HT-29 (cell line): ENCODE measurements at regions not wholly inside any gene's neighbourhood (a gene's known extent, or its start where the extent isn't known, plus 50 kb on each side); places are given as distances from the start of the nearest gene placed in this dataset.
A peak's percentile ranks its signal among the peaks of the same experiment; 100 is the strongest.

Experiments used
- DNase-seq: peaks from one replicate; pipeline ENCODE4 v3.0.0-alpha.2; 2015; ENCODE audit warnings: low spot score

DNA sequence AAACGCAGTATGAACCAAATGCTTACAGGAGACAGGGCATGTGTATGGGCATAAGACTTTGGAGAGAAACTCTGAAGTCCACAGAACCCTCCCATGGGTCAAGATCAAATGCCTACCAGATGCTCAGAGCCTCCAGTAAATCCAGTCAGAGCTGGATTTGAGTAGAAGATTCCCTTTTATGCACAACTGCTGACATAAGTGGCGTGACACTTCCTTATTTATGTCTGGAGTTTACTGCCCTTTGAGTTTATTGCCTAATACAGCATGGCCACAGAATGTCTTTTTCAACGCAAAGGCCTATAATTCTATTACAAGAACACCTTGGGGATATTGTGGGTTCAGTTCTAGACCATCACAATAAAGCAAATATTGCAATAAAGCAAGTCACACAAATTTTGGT lies 220.0 kb upstream of the FOXQ1 start:
- no peak for DNase-seq

DNA sequence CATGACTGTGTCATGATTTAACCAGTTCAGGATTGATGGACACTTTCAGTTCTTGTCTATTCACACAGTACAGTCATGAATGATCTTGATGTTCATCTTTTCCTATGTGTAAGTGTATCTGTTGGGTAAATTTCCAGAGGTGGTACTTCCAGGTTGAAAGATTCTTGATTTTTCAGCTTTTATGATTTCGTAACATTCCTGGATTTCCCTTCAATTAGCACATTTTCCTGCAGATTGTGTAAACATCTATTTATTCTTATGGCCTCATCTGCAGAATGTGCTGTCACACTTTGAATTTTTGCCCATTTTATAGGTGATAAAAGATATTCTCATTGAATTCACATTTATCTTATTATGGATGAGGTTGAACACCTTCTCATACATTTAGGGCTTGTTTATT lies 222.0 kb upstream of the FOXQ1 start:
- no peak for DNase-seq

DNA sequence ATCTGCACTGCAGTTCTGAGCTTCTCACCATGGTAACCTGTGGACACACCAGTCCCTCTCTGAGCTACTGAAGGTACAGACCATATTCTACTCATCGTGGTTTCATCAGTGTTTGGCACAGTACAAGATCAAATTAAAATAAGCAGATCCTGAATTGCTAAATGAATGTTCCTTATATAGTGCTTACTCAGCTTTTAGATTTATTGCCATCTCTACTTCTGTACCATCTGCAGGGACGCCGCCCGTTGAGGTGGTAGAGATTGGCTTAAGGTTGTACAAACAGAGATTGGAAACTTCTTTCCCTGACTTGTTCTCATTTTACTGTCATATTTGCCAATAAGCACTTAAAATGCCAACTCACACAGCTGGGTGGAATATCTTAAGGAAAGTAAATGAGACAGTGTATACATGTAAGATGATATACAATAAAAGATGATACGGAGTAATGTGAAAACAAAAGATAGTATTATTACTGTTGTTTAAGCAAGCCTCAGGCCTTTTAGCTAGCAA lies 223.4 kb upstream of the FOXQ1 start:
- DNase-seq = peak; percentile 87

DNA sequence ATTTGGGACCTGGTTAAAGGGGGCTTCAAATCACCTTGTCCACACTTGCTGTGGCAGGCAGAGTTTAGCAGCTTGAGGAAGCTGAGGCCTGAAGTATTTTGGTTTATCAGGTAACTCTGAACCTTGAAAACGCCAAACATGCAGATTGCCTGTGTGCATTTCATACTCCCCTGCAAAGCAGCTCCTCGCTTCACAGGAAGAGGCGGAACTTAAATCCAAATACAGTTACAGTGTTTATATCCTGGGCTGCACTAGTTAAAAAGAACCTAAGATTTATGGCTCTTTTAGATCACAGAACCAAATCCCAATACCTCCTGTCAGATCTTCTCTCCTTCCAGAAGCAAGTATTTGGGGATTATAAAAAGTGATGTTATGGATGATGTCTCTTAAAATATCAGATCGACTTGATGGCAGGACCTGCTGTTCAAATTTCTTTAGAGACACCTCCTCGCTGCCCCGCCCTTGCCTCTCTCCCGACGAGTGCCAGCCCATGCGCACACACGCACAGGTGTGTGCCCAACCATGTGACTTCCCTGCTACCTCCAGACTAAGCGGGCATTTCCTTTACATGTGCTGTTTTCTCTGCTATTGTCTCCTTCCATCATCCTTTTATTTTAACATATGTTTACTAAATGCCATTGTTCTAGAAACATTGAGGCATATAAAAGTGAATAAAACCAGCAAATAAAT lies 224.6 kb upstream of the FOXQ1 start:
- peak; percentile 78 for DNase-seq

DNA sequence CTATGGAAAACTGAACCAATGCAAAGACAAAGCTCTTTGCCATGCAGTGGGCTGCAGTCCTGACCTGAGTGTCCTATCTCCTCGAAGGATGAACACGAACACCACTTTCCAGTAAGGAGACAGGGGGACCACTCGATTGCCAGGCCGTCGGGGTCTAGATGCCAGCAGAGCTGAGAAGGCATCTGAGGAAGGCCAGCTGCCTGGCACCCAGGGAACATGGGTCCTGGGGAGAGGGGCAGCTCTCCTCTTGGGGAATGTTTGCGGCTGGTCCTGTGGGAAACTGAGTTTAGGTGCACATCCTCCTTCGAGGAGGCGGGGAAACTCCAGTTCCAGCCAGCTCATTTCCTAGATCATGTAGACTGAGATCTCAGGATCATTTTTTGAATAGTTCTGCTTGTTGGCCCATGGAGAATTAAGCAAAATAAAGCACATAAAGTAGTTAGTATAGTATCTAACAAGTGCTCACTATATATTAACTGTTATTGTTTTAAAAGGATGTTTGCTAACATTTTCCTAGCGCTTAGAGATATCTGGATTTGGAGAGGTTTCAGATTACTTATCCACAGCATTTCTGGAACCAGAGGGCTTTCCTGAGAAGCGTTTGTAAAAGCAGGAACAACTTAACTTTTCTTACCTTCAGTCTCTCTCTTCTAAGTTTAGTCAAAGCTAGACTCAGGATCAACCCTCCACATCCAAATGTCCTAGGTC lies 225.3 kb upstream of the FOXQ1 start:
- no peak for DNase-seq

DNA sequence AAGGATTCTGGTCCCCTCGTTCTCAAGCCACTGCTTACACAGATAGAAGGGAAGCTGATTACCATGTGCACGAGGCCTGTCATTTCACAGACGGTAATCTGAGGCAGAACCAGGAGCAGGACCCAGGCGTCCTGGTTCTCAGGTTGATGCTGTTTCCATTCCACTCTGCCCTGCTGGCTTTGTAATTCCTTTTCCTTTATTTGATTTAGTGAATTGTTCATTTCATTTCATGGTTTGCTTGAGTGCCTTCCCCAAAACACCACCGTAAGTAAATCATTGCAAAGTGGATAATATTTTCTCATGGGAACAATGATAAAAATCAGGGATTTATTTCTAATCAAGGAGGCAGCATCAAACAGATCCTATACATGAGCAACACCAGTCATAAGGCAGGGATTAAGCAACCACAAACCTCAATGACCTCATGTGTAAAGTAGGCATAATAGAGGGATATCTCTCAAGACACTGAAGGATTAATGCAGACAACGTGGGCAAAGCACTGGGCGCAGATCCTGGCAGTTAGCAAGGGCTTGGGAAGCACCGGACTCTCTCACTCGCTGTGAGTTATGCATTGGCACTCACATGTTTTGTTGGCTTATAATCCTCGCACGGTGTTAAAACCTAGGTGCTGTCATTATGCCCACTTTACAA lies 229.5 kb upstream of the FOXQ1 start:
- peak; percentile 76 for DNase-seq

DNA sequence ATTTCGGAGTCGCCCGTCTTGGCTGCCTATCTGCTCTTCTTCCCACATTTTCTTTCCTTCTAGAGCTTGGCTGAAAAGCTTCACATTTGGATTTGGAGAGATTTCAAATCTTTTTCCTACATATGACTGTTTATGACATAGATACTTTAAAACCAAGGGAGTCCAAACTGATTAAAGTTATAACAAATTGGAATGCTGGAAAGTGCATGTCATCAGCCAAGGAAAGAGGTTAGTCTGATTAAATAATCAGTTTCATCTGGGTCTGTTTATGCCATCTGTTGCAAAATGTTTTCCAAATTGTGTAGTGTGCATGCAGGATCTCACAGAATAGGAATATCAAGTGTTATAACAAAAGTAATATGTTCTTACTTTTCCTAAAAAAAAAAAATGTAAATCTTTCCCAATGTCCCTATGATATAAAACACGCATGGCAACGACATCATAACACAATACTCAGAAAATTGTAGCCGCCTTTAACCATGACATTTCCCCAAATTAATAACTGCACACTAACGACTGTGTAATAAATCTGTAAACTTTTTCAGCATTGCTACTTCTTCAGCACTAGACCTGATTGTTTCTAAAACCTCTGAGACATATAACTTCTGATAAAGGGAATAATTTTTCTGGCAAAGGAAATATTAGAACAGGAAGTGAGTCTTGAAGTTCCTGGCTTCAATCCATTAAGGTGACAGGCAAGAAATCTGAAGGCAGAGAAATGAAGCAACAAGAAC lies 230.2 kb upstream of the FOXQ1 start:
- DNase-seq = no peak

DNA sequence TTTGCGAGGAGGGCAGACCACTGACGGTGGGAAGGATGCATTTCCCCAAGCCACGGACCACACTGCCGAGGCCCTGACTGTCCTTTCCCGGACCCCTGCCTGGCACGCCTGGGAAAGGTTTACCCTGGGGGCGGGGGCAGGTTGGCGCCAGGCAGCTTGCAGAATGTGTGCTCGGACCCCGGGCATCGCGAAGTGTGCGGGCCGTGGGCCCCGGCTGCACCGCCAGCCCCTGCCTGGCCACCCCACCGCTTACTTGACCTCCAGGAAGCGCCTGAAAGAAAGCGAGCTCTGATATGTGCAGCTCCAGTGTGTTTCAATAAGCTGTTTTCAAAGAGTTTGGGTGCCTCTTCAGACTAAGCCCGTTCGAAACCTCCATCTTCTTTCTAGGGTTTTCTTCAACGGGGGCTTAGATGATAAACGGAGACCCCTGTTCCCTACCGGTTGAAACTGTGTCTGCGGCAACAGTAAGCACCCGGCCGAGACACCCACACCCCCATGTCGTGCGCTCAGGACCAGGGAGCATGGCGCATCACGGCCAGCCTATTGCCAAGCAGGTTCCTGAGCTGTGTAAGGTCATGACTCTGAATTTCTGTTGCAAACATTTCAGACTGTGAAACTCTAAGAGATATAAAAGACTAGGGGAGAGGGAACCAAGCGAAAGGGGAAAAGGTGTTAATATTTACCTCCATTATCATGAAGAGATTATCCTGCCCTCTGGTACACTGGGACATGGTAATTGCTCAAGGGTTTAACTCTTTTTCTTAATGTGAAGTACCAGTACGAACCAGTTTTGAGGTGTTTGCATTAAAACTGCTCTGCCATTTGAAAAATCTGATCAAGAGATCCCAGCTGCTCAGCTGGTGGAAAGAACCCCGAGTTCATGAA lies 231.2 kb upstream of the FOXQ1 start:
- peak; percentile 63 for DNase-seq

DNA sequence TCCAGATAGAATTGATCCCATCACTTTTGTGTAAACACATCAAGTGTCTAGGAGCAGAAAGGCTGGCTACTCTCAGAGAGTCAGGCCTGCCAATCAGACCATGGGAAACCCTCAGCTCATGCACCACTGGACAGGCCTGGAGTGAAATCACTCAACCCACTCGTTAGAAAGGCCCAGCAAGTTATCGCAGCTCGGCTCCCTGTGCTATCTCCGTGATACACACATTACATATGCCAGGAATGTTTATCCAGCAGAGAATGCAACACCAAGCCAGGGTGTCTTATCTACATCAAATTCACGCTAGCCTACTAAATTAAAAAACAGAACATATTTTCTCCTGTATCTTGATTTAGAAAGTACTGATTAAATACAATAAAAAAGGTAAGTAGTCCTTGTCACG lies 232.4 kb upstream of the FOXQ1 start:
- DNase-seq = no peak

DNA sequence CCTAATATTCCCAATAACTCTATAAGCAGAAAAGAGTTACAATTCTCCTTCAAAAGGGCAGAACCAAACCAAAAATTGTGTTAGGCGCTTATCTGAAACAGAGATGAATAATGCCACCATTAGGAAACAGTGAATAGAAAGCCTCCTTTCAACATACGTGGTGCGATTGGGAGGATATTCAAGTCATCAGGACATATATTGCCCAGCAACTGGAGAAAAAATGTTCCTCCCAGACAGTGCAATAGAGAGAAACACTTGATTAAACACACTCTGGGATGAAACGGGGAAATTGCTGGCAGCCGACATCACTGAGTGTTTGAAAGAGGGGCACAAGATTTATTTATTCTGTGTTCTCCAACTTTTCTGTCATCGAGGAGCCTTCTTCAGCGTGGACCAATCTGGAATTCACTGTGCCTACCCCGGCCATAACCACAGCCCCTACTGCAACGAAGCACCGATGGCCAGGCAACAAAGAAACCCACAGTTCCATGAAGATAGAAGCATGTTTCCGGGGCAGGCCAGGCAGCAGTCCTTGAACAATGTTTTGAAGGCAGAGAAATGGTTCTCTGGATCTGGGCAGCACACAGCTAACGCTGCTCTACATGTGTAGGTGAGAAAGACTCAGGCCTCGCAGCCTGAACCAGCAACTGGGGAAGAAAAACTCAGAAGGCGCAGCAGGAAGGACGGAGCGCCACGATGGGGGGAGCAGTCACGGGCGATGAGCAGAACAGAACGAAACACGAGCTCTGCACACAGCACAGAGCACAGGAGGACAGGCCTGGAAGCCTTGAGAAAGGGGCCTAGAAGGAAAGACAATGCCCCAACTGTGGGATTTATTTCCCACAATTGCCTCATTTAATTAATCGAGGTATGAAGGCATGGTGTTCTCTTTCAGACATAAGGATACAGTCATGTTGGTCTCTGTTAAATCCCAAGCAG lies 234.2 kb upstream of the FOXQ1 start:
- no peak for DNase-seq

DNA sequence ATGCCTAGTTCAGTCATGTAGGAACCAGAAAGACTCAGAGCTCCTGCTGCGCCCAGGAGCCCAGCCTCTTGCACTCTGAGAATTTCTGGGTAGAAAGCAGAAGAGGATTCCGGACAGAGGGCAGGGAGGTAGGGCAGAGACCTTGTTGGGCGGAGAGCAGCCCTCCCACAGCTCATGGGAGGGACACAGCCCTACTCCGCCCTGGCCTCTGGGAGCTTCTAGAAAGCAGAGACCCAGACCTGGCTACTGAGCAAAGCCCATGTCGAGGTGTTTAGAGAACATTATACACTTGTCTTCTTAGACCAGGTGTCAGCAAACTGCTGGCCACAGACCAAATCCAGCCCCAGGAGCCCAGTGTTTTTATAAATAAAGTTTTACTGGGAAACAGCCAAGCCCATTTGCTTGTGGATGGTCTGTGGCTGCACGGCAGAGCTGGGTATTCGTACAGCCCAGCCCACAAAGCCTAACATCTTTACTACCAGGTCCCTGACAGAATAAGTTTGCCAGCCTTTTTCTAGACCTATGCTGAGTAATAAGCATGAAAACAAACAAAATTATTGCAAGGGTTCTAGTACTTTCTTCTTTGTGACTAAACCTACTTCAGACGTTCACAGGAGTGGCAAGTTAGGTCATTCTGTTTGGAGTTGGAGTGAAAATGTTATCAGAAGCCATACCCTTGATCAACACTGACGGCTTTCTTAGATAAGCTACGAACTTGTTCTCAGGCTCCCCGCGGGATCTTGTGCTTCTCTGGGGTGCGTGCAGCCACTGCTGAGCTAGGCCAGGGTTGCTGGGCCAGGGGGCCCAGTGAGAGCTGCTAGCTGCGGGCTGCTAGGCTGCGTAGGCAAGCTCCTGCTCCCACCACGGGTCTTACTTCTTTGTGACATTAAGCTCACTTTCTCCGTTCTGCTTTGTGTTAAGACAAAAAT lies 235.1 kb upstream of the FOXQ1 start:
- DNase-seq = peak; percentile 65

DNA sequence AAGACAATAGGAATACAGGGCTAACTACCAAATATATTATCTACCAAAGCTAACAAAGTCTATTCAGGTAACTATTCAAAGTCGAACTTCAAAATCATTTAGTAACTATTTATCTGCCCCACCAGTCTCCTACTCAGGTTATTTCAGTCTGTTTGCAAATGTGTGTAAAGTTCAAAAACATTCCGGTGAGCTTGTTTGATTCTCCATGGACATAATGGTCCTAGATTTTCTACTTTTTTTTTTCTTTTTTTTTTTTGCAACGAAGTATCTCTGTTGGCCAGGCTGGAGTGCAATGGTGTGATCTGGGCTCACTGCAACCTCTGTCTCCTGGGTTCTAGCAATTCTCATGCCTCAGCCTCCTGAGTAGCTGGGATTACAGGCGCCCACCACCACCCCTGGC lies 236.0 kb upstream of the FOXQ1 start:
- no peak for DNase-seq

DNA sequence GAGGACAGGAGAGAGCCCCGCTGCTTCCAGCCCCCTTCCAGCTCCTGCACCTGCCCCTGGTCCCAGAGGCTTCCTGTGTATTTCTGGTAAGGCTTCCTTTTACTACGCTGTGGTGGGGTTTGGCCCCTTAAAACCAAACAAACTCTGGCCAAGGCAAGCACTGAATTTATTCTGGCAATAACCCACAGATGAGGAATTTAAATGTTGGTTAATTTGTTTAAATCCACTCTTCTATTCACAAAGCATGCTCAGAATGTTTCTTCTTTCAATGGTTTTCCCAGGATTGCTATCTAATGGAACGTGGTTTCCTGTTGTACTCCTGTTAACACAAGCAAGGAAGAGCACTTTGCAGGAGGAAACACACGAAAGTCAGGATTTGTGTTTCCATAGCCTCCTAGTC lies 236.5 kb upstream of the FOXQ1 start:
- no peak for DNase-seq

DNA sequence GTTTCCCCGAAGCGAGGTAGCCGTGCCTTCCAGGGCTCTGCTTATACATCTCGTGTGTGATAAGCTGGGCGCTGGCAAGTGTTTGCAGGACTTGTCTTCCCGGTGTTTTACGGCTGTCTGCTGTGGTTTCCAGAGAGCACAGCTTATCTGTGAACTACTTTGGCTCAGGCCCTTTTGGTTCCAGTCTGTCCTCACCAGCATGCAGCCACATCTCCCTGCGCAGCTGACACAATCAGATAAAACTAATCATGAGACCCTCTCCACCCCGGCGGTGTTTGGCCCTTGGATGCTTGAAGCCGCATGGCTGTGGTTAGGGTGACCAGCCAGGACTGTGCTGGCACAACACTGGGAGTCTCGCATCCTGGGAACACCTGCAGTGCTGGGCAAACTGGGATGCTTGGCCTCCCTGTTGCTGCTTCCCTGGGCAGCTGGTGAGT lies 241.8 kb upstream of the FOXQ1 start:
- DNase-seq = peak; percentile 61

DNA sequence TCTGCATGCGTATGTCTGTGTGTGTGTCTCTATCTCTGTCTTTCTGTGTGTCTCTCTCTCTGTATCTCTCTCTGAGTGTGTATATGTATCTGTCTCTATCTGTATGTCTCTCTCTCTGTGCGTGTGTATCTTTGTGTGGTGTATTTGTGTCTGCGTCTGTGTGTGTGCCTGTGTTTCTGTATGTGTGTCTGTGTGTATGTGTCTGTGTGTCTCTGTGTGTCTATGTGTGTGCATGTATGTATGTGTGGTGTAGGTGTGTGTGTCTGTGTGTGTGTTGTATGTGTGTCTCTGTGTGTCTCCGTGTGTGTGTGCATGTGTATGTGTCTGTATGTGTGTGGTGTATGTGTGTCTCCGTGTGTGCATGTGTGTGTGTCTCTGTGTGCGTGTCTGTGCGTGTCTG lies 243.0 kb upstream of the FOXQ1 start:
- DNase-seq = no peak

DNA sequence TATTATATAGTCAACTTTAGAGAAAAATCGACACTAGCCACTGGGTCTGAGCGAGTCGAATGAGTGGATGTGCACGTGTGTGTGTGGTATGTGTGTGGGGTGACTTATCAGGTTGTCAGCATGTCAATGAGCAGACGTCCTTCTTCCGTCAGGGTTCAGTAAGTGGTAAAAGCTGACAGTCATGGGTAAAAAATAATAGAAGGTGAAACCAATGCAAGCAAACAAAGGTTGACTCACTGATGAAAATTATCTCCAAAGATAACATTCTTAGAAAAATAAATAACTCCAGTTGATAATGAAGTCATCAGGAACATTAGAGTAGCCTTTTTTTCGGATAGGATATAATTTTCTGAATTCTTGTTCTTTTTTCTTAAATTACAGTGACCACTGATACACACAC lies 243.8 kb upstream of the FOXQ1 start:
- no peak for DNase-seq

DNA sequence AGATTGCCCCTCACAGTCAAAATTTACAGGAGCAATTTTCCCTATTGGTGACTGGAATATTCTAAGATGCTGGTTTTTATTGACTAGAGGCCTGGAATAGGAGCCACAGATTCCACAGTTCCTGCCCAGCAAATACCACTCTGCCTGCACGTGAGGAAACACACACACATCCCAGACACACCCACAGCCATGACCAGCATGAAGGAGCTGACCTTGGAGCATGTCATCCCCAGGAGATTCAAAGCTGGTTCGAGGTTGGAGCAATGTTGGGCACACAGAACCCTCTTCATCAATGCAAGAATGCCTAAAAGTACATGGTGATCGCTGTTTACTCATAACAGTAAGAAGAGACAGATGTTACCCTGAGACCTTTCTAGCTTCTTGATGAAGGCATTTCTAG lies 244.6 kb upstream of the FOXQ1 start:
- DNase-seq = peak; percentile 0

DNA sequence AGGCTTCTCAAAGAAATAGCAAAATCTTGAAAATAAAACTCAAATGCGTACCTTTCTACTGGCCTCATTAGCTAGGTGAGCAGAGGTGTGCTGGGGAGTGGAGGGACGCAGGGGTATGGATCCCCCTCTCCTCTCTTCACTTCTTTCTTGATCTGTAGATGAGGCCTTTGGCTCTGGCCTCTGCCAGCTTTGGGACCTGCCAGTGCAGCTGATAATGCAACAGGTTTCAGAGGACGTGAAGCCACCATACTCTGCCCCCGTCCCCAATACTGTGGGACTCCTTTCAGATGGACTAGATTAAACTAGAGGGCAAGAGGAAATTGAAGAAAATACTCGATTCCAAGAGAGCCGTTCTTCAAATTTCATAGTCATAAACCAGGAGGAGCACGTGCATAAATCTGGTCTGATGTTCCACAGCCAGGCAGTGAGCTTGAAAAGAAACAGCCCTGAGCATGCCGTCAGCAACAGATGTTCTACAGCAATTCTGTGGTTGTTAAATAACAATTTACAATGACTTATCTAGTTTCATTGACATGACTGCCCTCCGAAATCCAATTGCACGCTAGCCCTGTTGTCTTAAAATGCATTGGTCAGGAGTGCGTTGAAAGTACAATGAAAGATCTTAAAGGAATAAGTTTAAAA lies 245.3 kb upstream of the FOXQ1 start:
- no peak for DNase-seq
